HepG2 (cell line): ENCODE measurements at regions not wholly inside any gene's neighbourhood (a gene's known extent, or its start where the extent isn't known, plus 50 kb on each side); places are given as distances from the start of the nearest gene placed in this dataset.

Experiments used
- CBX1 ChIP-seq: IDR thresholded peaks from one replicate; pipeline ENCODE4 v1.6.1; 2016; ENCODE audit warnings: antibody characterized with exemption, low read depth
- FOSL1 ChIP-seq: sonication (generic); formaldehyde crosslinking; IDR thresholded peaks from 2 replicates; pipeline ENCODE4 v1.9.0; 2021; ENCODE audit warnings: missing genetic modification reagents, borderline replicate concordance
- NFIC ChIP-seq: IDR thresholded peaks from 2 replicates; pipeline ENCODE4 v1.6.1; 2012; ENCODE audit warnings: mild to moderate bottlenecking, low read length, inconsistent platforms
- NR3C1 ChIP-seq: sonication (generic); formaldehyde crosslinking; IDR thresholded peaks from 2 replicates; pipeline ENCODE4 v1.4.0; 2020; ENCODE audit warnings: missing genetic modification reagents
- RFX5 ChIP-seq: IDR thresholded peaks from 2 replicates; pipeline ENCODE4 v1.6.1; 2011; ENCODE audit warnings: low read depth, low read length, improper control_type of control experiment
- STAG1 ChIP-seq: sonication (generic); formaldehyde crosslinking; IDR thresholded peaks from 2 replicates; pipeline ENCODE4 v1.4.0; 2020; ENCODE audit warnings: missing genetic modification reagents
- ZNF263 ChIP-seq: sonication (generic); formaldehyde crosslinking; IDR thresholded peaks from 2 replicates; pipeline ENCODE4 v1.4.0; 2020; ENCODE audit warnings: missing genetic modification reagents
- ZNF878 ChIP-seq: sonication (generic); formaldehyde crosslinking; IDR thresholded peaks from 2 replicates; pipeline ENCODE4 v1.8.1; 2023; ENCODE audit warnings: mild to moderate bottlenecking, missing genetic modification reagents, moderate library complexity
- TF ChIP-seq, protein P1 (sequence below), 2 experiments: sonication (generic) in 1 of 2; formaldehyde crosslinking in 1 of 2; IDR thresholded peaks; 2 replicates each; pipeline versions ENCODE4 v1.6.1 to v1.9.0; 2014 to 2022; ENCODE audit warnings: antibody characterized with exemption in 1 of 2, borderline replicate concordance in 1 of 2, inconsistent platforms in 1 of 2, low read depth in 1 of 2, missing genetic modification reagents in 1 of 2

DNA sequence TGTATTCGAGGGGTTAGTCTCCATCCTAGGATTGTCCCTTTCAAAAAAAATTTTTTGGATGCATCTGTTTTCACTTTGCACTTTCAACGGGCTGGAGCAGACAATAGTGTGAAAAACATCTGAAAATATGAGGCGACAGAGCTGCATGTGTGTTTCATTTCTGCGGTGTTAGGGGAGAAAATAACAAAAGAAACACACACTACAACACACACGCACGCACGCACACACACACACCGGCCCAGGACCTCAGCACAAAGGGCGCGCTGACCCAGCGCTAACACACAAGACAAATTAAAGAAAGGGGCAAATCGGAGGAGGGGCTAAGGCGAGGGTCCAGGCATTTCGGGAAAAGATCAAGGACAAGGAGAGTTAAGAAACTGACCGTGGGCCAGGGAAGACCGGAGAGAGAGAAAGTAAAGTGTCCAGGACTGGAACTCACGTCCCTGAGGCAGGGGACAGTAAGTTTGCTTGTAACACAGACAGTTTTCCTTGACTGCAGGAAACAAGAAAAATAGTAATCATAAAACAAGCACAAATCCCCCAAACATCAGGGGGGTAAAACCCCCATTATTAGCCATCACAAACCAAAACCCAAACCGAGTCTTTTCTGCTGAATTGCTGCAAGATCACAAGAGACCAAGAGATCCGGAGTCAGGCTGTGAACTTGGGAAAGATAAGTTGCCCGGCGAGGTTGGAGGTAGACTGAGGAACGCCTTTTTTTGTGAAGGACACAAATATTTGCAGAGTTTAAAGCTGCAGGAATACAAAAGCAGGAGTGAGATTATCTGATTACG, 302.1 kb downstream of the PARP8 start:
- no peak for TF ChIP-seq NFIC
- no peak for TF ChIP-seq FOSL1
- no peak for TF ChIP-seq STAG1 (CRISPR knock-in tag)
- no peak for TF ChIP-seq RFX5
- TF ChIP-seq, protein P1, sequence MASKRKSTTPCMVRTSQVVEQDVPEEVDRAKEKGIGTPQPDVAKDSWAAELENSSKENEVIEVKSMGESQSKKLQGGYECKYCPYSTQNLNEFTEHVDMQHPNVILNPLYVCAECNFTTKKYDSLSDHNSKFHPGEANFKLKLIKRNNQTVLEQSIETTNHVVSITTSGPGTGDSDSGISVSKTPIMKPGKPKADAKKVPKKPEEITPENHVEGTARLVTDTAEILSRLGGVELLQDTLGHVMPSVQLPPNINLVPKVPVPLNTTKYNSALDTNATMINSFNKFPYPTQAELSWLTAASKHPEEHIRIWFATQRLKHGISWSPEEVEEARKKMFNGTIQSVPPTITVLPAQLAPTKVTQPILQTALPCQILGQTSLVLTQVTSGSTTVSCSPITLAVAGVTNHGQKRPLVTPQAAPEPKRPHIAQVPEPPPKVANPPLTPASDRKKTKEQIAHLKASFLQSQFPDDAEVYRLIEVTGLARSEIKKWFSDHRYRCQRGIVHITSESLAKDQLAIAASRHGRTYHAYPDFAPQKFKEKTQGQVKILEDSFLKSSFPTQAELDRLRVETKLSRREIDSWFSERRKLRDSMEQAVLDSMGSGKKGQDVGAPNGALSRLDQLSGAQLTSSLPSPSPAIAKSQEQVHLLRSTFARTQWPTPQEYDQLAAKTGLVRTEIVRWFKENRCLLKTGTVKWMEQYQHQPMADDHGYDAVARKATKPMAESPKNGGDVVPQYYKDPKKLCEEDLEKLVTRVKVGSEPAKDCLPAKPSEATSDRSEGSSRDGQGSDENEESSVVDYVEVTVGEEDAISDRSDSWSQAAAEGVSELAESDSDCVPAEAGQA (IDR thresholded peaks at IDR 0.05; ENCODE audit: low read depth) = no peak
- TF ChIP-seq, protein P1 (CRISPR knock-in tag; IDR thresholded peaks at IDR 0.05; ENCODE audit: borderline replicate concordance) = no peak
- no peak for TF ChIP-seq ZNF263
- TF ChIP-seq CBX1 = no peak
- TF ChIP-seq NR3C1 (CRISPR knock-in tag) = no peak
- TF ChIP-seq ZNF878 (CRISPR knock-in tag) = no peak
